ENCODE measurements at regions not wholly inside any gene's neighbourhood (a gene's known extent, or its start where the extent isn't known, plus 50 kb on each side); places are given as distances from the start of the nearest gene placed in this dataset.

DNA sequence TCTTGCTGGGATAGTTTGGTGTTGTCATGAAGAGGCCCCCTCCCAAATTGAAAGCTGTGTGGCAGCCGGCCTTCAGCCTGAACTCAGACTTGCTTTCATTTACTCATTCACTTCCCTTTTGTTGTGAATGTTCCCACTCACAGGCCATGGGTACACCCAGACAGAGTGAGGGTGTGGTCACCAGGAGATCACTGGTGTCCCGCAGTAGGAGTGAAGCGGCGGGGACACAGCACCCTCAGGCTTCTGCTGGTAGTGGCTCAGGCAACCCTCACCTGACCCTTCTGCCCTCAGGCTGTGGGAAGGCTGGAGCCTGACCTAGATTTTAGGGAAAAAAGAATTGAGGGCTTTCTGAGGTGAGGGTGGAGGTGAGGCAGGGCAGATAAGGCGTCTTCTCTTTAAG is 244.4 kb downstream of the SOX2 start:
- no peak for DNase-seq
- no peak overlapping the region for H3K27ac ChIP-seq
- no peaks in the 10 kb centered on the region for H3K27me3 ChIP-seq (replicated peaks)
- TF ChIP-seq, protein P1, sequence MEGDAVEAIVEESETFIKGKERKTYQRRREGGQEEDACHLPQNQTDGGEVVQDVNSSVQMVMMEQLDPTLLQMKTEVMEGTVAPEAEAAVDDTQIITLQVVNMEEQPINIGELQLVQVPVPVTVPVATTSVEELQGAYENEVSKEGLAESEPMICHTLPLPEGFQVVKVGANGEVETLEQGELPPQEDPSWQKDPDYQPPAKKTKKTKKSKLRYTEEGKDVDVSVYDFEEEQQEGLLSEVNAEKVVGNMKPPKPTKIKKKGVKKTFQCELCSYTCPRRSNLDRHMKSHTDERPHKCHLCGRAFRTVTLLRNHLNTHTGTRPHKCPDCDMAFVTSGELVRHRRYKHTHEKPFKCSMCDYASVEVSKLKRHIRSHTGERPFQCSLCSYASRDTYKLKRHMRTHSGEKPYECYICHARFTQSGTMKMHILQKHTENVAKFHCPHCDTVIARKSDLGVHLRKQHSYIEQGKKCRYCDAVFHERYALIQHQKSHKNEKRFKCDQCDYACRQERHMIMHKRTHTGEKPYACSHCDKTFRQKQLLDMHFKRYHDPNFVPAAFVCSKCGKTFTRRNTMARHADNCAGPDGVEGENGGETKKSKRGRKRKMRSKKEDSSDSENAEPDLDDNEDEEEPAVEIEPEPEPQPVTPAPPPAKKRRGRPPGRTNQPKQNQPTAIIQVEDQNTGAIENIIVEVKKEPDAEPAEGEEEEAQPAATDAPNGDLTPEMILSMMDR (IDR thresholded peaks at IDR 0.05; ENCODE audit: low read depth, low read length, missing control alignments) = no peak
- in situ Hi-C loops (cut with HindIII; ENCODE audit: low pct_ligation_motif_present, low sequenced_read_pairs) = no loop called here
- H3K36me3 ChIP-seq (replicated peaks) = no peaks in the 10 kb centered on the region
- H3K4me3 ChIP-seq (ENCODE audit: low read depth, low read length) = no peak overlapping the region

DNA sequence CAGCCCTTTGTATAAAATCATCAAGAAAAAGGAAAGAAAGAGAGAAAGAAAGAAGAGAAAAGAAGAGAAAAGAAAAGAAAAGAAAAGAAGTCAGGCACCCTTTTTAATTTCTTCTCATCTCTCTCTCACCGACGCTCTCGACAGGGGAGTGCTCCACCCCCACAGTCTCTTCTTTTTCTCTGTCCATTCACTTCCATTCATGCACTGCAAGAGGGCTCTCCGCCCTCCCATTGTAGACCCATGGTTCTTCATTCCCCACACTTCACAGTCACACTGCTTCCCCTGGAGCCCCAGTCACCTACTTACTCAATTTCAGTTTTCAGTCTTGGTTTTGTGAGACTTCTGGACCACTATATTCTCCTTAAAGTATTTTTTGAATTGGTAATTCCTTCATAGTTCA is 254.7 kb downstream of the SOX2 start:
- in situ Hi-C loops (cut with HindIII; ENCODE audit: low pct_ligation_motif_present, low sequenced_read_pairs) = no loop called here

DNA sequence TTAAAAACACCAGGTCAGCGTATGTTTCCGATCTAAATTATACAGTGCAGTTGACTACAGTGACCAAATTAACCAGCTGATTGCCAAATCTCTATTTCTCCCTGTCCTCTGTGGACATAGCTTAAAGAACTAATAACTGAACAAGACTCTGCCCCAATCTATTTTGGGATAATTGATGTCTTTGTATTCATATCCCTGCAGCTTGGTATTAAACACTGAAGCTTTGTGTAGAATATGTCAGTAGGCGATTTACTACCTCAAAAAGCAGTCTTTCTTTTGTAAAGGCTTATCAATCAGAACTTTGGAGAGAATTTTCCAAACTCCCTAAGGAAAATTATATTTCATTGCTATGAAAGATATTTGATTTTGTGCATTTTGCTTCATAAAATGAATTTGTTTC is 258.2 kb downstream of the SOX2 start:
- Histone ChIP-seq H3K4me3 (ENCODE audit: low read depth, low read length) (no peak overlapping the region), H3K27ac (no peak overlapping the region), H3K27me3 (replicated peaks) (no peaks in the 10 kb centered on the region), H3K36me3 (replicated peaks) (no peaks in the 10 kb centered on the region)
- TF ChIP-seq, protein P1 (IDR thresholded peaks at IDR 0.05; ENCODE audit: low read depth, low read length, missing control alignments) = no peak
- DNase-seq = no peak
- in situ Hi-C loops (cut with HindIII; ENCODE audit: low pct_ligation_motif_present, low sequenced_read_pairs) = no loop called here

More for the DNA sequence above, 254.7 kb downstream of the SOX2 start:
- no peaks in the 10 kb centered on the region for H3K36me3 ChIP-seq (replicated peaks)
- no peaks in the 10 kb centered on the region for H3K27me3 ChIP-seq (replicated peaks)
- no peak overlapping the region for H3K4me3 ChIP-seq (ENCODE audit: low read depth, low read length)
- no peak for DNase-seq
- TF ChIP-seq, protein P1 (IDR thresholded peaks at IDR 0.05; ENCODE audit: low read depth, low read length, missing control alignments) = no peak
- no peak overlapping the region for H3K27ac ChIP-seq

DNA sequence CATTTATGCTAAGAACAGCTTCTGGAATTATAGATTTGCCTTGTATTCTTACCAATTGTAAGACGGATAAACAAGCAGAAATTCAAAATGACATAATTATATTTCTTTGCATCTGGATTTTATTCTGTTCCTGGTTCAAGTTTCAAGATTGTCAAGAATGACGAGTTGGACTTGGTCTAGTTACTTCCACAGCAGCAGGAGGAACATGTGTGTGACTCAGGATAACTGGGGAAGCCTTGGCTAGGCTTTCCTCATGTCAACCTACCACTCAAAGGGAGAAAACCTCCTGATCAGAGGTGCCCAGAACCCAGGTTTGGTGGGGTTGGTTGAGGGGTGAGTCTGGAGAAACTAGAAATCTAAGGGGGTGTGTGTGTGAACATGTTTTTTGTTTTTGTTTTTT is 259.7 kb downstream of the SOX2 start:
- Histone ChIP-seq H3K36me3 (replicated peaks) (no peaks in the 10 kb centered on the region), H3K27me3 (replicated peaks) (no peaks in the 10 kb centered on the region), H3K27ac (no peak overlapping the region), H3K4me3 (ENCODE audit: low read depth, low read length) (no peak overlapping the region)
- no peak for DNase-seq
- in situ Hi-C loops (cut with HindIII; ENCODE audit: low pct_ligation_motif_present, low sequenced_read_pairs) = no loop called here
- TF ChIP-seq, protein P1 (IDR thresholded peaks at IDR 0.05; ENCODE audit: low read depth, low read length, missing control alignments) = no peak

DNA sequence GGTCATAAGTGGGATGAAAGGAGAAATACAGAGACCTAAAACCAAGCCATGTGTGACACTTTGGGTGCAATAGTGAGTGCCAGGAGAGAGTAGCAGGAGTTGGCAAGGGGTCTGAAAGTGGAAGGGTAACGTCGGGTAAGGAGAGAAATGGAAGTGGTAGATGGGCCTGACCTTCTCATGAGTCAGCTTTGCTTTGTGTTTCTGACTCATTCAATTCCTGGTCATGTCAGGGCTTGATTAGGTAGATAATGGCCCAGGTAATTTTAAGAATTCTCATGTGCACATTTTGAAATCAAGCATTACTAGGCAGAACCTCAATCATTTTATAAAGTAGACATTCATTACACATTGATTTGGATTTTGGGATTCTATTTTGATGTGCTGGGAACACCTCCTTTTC is 262.5 kb downstream of the SOX2 start:
- no peak overlapping the region for H3K27ac ChIP-seq
- no peak overlapping the region for H3K4me3 ChIP-seq (ENCODE audit: low read depth, low read length)
- no peaks in the 10 kb centered on the region for H3K27me3 ChIP-seq (replicated peaks)
- in situ Hi-C loops (cut with HindIII; ENCODE audit: low pct_ligation_motif_present, low sequenced_read_pairs) = no loop called here
- DNase-seq = no peak
- TF ChIP-seq, protein P1 (IDR thresholded peaks at IDR 0.05; ENCODE audit: low read depth, low read length, missing control alignments) = no peak
- no peaks in the 10 kb centered on the region for H3K36me3 ChIP-seq (replicated peaks)

DNA sequence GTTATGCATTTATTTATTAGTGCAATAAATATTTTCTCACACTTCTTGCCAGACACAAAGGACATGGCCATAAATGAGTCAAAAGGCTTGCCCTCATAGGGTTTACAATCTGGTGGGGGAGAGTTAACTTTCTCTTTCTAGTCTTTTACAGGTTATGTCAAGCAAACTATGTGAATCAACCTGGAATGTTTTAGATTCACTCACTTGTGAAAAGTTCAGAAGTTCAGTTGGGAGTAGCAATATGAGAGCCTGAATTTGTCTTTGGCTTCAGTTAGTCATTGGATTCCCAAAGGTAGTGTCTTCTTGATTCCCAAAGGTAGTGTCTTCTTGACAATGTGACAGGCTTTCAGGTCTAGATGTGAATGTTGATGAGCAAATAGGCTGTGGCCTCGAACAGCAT is 264.8 kb downstream of the SOX2 start:
- Histone ChIP-seq H3K27me3 (replicated peaks) (no peaks in the 10 kb centered on the region), H3K4me3 (ENCODE audit: low read depth, low read length) (no peak overlapping the region), H3K27ac (no peak overlapping the region), H3K36me3 (replicated peaks) (no peaks in the 10 kb centered on the region)
- TF ChIP-seq, protein P1 (IDR thresholded peaks at IDR 0.05; ENCODE audit: low read depth, low read length, missing control alignments) = no peak
- in situ Hi-C loops (cut with HindIII; ENCODE audit: low pct_ligation_motif_present, low sequenced_read_pairs) = no loop called here
- DNase-seq = no peak
